H1 (cell line): ENCODE measurements at regions not wholly inside any gene's neighbourhood (a gene's known extent, or its start where the extent isn't known, plus 50 kb on each side); places are given as distances from the start of the nearest gene placed in this dataset.

Experiments
- CTCF ChIA-PET: fragments of 300-600 bp; sonication (Branson Sonifier 250); formaldehyde crosslinking; loops from one replicate; lab custom pipeline; 2021; ENCODE audit not compliant: partially characterized antibody; lab: Charles Lee
- POLR2A ChIA-PET: fragments of 300-600 bp; sonication (Branson Sonifier 250); formaldehyde crosslinking; loops from one replicate; lab custom pipeline; 2021; ENCODE audit warnings: inconsistent platforms; ENCODE audit not compliant: partially characterized antibody; lab: Charles Lee
- DNase-seq, 2 experiments: peaks; one replicate each; pipeline versions ENCODE4 v3.0.0 to v3.0.0-alpha.2; 2010 to 2022; ENCODE audit warnings: low spot score in 2 of 2, low read depth in 1 of 2, mixed read lengths in 1 of 2
- FAIRE-seq: peaks from 2 replicates; lab custom pipeline; 2011; peaks lifted over from hg19 to GRCh38; lab: Jason Lieb, UNC
- H2AFZ ChIP-seq: 2 replicates; pipeline ENCODE4 v1.8.1; 2012; ENCODE audit warnings: low read length, inconsistent platforms
- H2AK5ac ChIP-seq: 2 replicates; pipeline ENCODE4 v1.6.1; 2013; ENCODE audit warnings: low read depth, low read length
- H2BK120ac ChIP-seq: replicated peaks from 2 replicates; pipeline ENCODE3; 2013; ENCODE audit warnings: low read depth, low read length, inconsistent platforms
- H2BK12ac ChIP-seq: 2 replicates; pipeline ENCODE4 v1.6.1; 2013; ENCODE audit warnings: low read depth, low read length
- H2BK15ac ChIP-seq: 2 replicates; pipeline ENCODE4 v1.6.1; 2013; ENCODE audit warnings: low read length
- H2BK20ac ChIP-seq: 2 replicates; pipeline ENCODE4 v1.6.1; 2013; ENCODE audit warnings: low read length
- H2BK5ac ChIP-seq: 2 replicates; pipeline ENCODE4 v1.6.1; 2013; ENCODE audit warnings: low read depth, low read length
- H3K14ac ChIP-seq: 2 replicates; pipeline ENCODE4 v1.6.1; 2013; ENCODE audit warnings: inconsistent platforms; ENCODE audit not compliant: insufficient read length
- H3K18ac ChIP-seq: 2 replicates; pipeline ENCODE4 v1.6.1; 2013; ENCODE audit warnings: low read length; ENCODE audit errors: extremely low read depth
- H3K23ac ChIP-seq: 2 replicates; pipeline ENCODE4 v1.6.1; 2013; ENCODE audit warnings: inconsistent platforms; ENCODE audit not compliant: insufficient read length
- H3K23me2 ChIP-seq: 2 replicates; pipeline ENCODE4 v1.6.1; 2013; ENCODE audit warnings: low read depth, low read length
- H3K27ac ChIP-seq: 2 replicates; pipeline ENCODE4 v1.6.1; 2011; ENCODE audit warnings: low read depth, low read length, inconsistent platforms
- H3K27me3 ChIP-seq, 4 experiments: replicated peaks in 1 of 4; 1 replicate in 1 of 4; 2 replicates in 3 of 4; pipeline versions ENCODE4 v1.6.1 to v1.8.1; 2011 to 2013; ENCODE audit warnings: low read length in 3 of 4, mild to moderate bottlenecking in 3 of 4, inconsistent platforms in 2 of 4, mixed read lengths in 2 of 4, moderate library complexity in 1 of 4; ENCODE audit not compliant: control insufficient read depth in 3 of 4, insufficient read depth in 3 of 4; ENCODE audit errors: extremely low read depth in 1 of 4
- H3K36me3 ChIP-seq, 4 experiments: 2 replicates each; pipeline versions ENCODE4 v1.6.1 to v1.8.1; 2011 to 2013; ENCODE audit warnings: mild to moderate bottlenecking in 4 of 4, low read length in 3 of 4, moderate library complexity in 2 of 4, control low read depth in 1 of 4, inconsistent platforms in 1 of 4; ENCODE audit not compliant: insufficient read depth in 4 of 4, control insufficient read depth in 2 of 4
- H3K4ac ChIP-seq: replicated peaks from 2 replicates; pipeline ENCODE3; 2013; ENCODE audit warnings: low read length, low read depth, mixed read lengths, inconsistent platforms; ENCODE audit not compliant: insufficient read length
- H3K4me1 ChIP-seq, 4 experiments: replicated peaks in 1 of 4; 1 replicate in 1 of 4; 2 replicates in 3 of 4; pipeline versions ENCODE4 v1.6.1 to v1.8.1; 2011 to 2013; ENCODE audit warnings: low read length in 3 of 4, inconsistent platforms in 2 of 4, mixed read lengths in 1 of 4; ENCODE audit not compliant: insufficient read depth in 4 of 4, control insufficient read depth in 3 of 4
- H3K4me2 ChIP-seq, 2 experiments: 2 replicates each; pipeline versions ENCODE4 v1.6.1 to v1.8.1; 2011 to 2013; ENCODE audit warnings: low read depth in 2 of 2, low read length in 2 of 2, control low read depth in 1 of 2, inconsistent platforms in 1 of 2, mild to moderate bottlenecking in 1 of 2; ENCODE audit not compliant: insufficient read depth in 1 of 2
- H3K4me3 ChIP-seq, 4 experiments: fragments of 200-600, 300-600 bp in 1 of 4; sonication (generic), shearing (Covaris generic), sonication (Bioruptor Twin) in 1 of 4; 2 replicates each; pipeline versions ENCODE4 v1.5.1 to v1.8.1; 2011 to 2016; ENCODE audit warnings: low read length in 4 of 4, low read depth in 3 of 4, control low read depth in 2 of 4, inconsistent platforms in 2 of 4, mild to moderate bottlenecking in 2 of 4, mixed read lengths in 1 of 4, moderate library complexity in 1 of 4; ENCODE audit not compliant: insufficient read depth in 2 of 4; ENCODE audit errors: extremely low read depth in 1 of 4
- H3K56ac ChIP-seq: replicated peaks from 2 replicates; pipeline ENCODE3; 2013; ENCODE audit warnings: low read depth, mild to moderate bottlenecking, mixed read lengths, low read length, inconsistent platforms; ENCODE audit not compliant: insufficient read length
- H3K79me1 ChIP-seq: 2 replicates; pipeline ENCODE4 v1.6.1; 2013; ENCODE audit warnings: low read depth, low read length, control low read depth
- H3K79me2 ChIP-seq, 2 experiments: 2 replicates each; pipeline versions ENCODE4 v1.6.1 to v1.8.1; 2012 to 2013; ENCODE audit warnings: low read length in 2 of 2, mild to moderate bottlenecking in 2 of 2, inconsistent platforms in 1 of 2; ENCODE audit not compliant: insufficient read depth in 2 of 2, control insufficient read depth in 1 of 2
- H3K9ac ChIP-seq, 4 experiments: replicated peaks in 1 of 4; 1 replicate in 1 of 4; 2 replicates in 3 of 4; pipeline versions ENCODE4 v1.6.1 to v1.8.1; 2011 to 2013; ENCODE audit warnings: low read depth in 3 of 4, low read length in 3 of 4, control low read depth in 2 of 4, mild to moderate bottlenecking in 2 of 4, moderate library complexity in 2 of 4, inconsistent platforms in 1 of 4; ENCODE audit errors: extremely low read depth in 1 of 4
- H3K9me3 ChIP-seq, 2 experiments: 2 replicates each; pipeline versions ENCODE4 v1.6.1 to v1.8.1; 2012 to 2013; ENCODE audit warnings: mild to moderate bottlenecking in 2 of 2, moderate library complexity in 2 of 2, control low read depth in 1 of 2, inconsistent platforms in 1 of 2, low read depth in 1 of 2, low read length in 1 of 2, mixed read lengths in 1 of 2; ENCODE audit not compliant: insufficient read depth in 2 of 2
- H4K20me1 ChIP-seq, 2 experiments: replicated peaks in 1 of 2; 2 replicates each; pipeline versions ENCODE3 to v1.8.1; 2011 to 2013; ENCODE audit warnings: inconsistent platforms in 2 of 2, low read length in 2 of 2, mild to moderate bottlenecking in 1 of 2; ENCODE audit not compliant: insufficient read depth in 2 of 2, control insufficient read depth in 1 of 2
- H4K5ac ChIP-seq: 2 replicates; pipeline ENCODE4 v1.6.1; 2013; ENCODE audit warnings: low read length, low read depth, mixed read lengths, inconsistent platforms; ENCODE audit not compliant: insufficient read length
- H4K8ac ChIP-seq: 2 replicates; pipeline ENCODE4 v1.8.0; 2013; ENCODE audit warnings: mild to moderate bottlenecking, moderate library complexity, low read length, inconsistent platforms; ENCODE audit not compliant: insufficient read depth; ENCODE audit errors: extremely low read depth
- H4K91ac ChIP-seq: replicated peaks from 2 replicates; pipeline ENCODE3; 2013; ENCODE audit warnings: low read length, mixed read lengths, inconsistent platforms; ENCODE audit not compliant: insufficient read length
- BACH1 ChIP-seq: IDR thresholded peaks from 2 replicates; pipeline ENCODE4 v1.6.1; 2012; ENCODE audit warnings: low read length, improper control_type of control experiment
- BCL11A ChIP-seq, 2 experiments: IDR thresholded peaks; one replicate each; pipeline ENCODE4 v1.6.1; 2011; ENCODE audit warnings: low read depth in 2 of 2, low read length in 2 of 2, mild to moderate bottlenecking in 2 of 2
- CREB1 ChIP-seq: IDR thresholded peaks from 2 replicates; pipeline ENCODE4 v1.6.1; 2012; ENCODE audit warnings: inconsistent platforms
- EGR1 ChIP-seq: IDR thresholded peaks from 2 replicates; pipeline ENCODE4 v1.6.1; 2011; ENCODE audit warnings: low read depth, low read length, borderline replicate concordance
- NANOG ChIP-seq: IDR thresholded peaks from 2 replicates; pipeline ENCODE4 v1.6.1; 2011; ENCODE audit warnings: low read length, low read depth, mild to moderate bottlenecking, inconsistent platforms; ENCODE audit not compliant: insufficient read depth, poor library complexity, severe bottlenecking
- NRF1 ChIP-seq: IDR thresholded peaks from 2 replicates; pipeline ENCODE4 v1.6.1; 2011; ENCODE audit warnings: mild to moderate bottlenecking, low read depth, low read length, improper control_type of control experiment
- RBBP5 ChIP-seq: IDR thresholded peaks from 2 replicates; pipeline ENCODE4 v1.7.1; 2012; ENCODE audit warnings: low read depth, mild to moderate bottlenecking, inconsistent platforms, low read length, moderate library complexity, borderline replicate concordance
- SAP30 ChIP-seq: fragments of 300-600 bp; sonication (generic); IDR thresholded peaks from 2 replicates; pipeline ENCODE4 v1.7.1; 2012; ENCODE audit warnings: low read length, moderate library complexity, mild to moderate bottlenecking, inconsistent platforms; ENCODE audit not compliant: insufficient read depth, insufficient replicate concordance
- SIX5 ChIP-seq: IDR thresholded peaks from 2 replicates; pipeline ENCODE4 v1.6.1; 2011; ENCODE audit warnings: mild to moderate bottlenecking, low read depth, low read length
- SP1 ChIP-seq: IDR thresholded peaks from 2 replicates; pipeline ENCODE4 v1.6.1; 2011; ENCODE audit warnings: low read depth, low read length
- SUZ12 ChIP-seq: fragments of 200-600 bp; sonication (generic); IDR thresholded peaks from 2 replicates; pipeline ENCODE4 v1.6.1; 2012; ENCODE audit warnings: mild to moderate bottlenecking, inconsistent platforms, low read length, moderate library complexity, mixed read lengths
- USF2 ChIP-seq: IDR thresholded peaks from 2 replicates; pipeline ENCODE4 v1.6.1; 2011; ENCODE audit warnings: low read length, improper control_type of control experiment

GRCh38 chr10:6990891-6991290 lies 410.8 kb upstream of the PRKCQ start:
- Histone ChIP-seq H3K23me2 (no peaks in the 10 kb centered on the region), H3K56ac (no peak overlapping the region), H3K79me1 (no peaks in the 10 kb centered on the region), H3K27me3 (no peaks in the 10 kb centered on the region), H2BK12ac (no peak overlapping the region), H4K5ac (no peak overlapping the region), H3K4me3 (no peak overlapping the region), H2BK5ac (no peak overlapping the region), H3K14ac (no peak overlapping the region), H2AK5ac (no peak overlapping the region), H2BK120ac (no peak overlapping the region), H3K27ac (no peak overlapping the region), H3K23ac (no peak overlapping the region), H3K4me1 (no peaks in the 10 kb centered on the region; a peak in 1 of 7 replicates), H4K91ac (no peak overlapping the region), H3K79me2 (no peaks in the 10 kb centered on the region), H3K18ac (no peak overlapping the region), H3K9me3 (no peaks in the 10 kb centered on the region), H3K36me3 (no peaks in the 10 kb centered on the region), H4K8ac (no peak overlapping the region), H4K20me1 (no peaks in the 10 kb centered on the region), H3K4me2 (no peak overlapping the region), H2BK20ac (no peak overlapping the region)
- CTCF ChIA-PET: no interaction called here
- POLR2A ChIA-PET: no interaction called here
- DNase-seq: no peak
- no peak for FAIRE-seq
- TF ChIP-seq CREB1 (no peak), BCL11A (IDR thresholded peaks at IDR 0.05; ENCODE audit: low read depth in 2 of 2, low read length in 2 of 2) (no peak), NRF1 (no peak), RBBP5 (no peak), SP1 (no peak), EGR1 (no peak), SIX5 (no peak), USF2 (no peak), SUZ12 (no peak), BACH1 (no peak), SAP30 (no peak), NANOG (no peak)
- TF ChIP-seq, all 59 proteins: peak for 0
- no peak overlapping the region for H3K4ac ChIP-seq
- H2AFZ ChIP-seq: no peak overlapping the region
- H2BK15ac ChIP-seq: no peak overlapping the region
- no peak overlapping the region for H3K9ac ChIP-seq
